Left ventricle myocardium inferior (tissue), 1 donor: ENCODE measurements at regions not wholly inside any gene's neighbourhood (a gene's known extent, or its start where the extent isn't known, plus 50 kb on each side); places are given as distances from the start of the nearest gene placed in this dataset.
A peak's percentile ranks its signal among the peaks of the same experiment; 100 is the strongest.

Experiments
- DNase-seq: peaks from one replicate; pipeline ENCODE4 v3.0.0-alpha.2; 2020
- H3K27ac ChIP-seq: fragments of 200-600 bp; replicated peaks from 2 replicates; pipeline ENCODE4 v1.8.0; 2021
- H3K27me3 ChIP-seq: fragments of 200-600 bp; 2 replicates; pipeline ENCODE4 v1.8.0; 2021; ENCODE audit warnings: low read depth
- H3K36me3 ChIP-seq: fragments of 200-600 bp; 2 replicates; pipeline ENCODE4 v1.8.0; 2021
- H3K4me1 ChIP-seq: fragments of 200-600 bp; 2 replicates; pipeline ENCODE4 v1.8.0; 2021
- H3K4me3 ChIP-seq: fragments of 200-600 bp; 2 replicates; pipeline ENCODE4 v1.8.0; 2021; ENCODE audit warnings: mild to moderate bottlenecking, moderate library complexity
- H3K9me3 ChIP-seq: fragments of 200-600 bp; replicated peaks from 2 replicates; pipeline ENCODE4 v1.8.0; 2021
- intact Hi-C: fragments of 100-400 bp; cut with micrococcal nuclease; formaldehyde crosslinking; loops from one replicate; pipeline ENCODE4 v1.11.0; 2022
- TF ChIP-seq, protein P1 (sequence below): fragments of 200-600 bp; IDR thresholded peaks from 2 replicates; pipeline ENCODE4 v1.8.0; 2021; ENCODE audit warnings: antibody characterized with exemption, mild to moderate bottlenecking, borderline replicate concordance
- donor health status: DM: no; HTN: yes; CAD: no; lungs with severe emphysema.

DNA sequence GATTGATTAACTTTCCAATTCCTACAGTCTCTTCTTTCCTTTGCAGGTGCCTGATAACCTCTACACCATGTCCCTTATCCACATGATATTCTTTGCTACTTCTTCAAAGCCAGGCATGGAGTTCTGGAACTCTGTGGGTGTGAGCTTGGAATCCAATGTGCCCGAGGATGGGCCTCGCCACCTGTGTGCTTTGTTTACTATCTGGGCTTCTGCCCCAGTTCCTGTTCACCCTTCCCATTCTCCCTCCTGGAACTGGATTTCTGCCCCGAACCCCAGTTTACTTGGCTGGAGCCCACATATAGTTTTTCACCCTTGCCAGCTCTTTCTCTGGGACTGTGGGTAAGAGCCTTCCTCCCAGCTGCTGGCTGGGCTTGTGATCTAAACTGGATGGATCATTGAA lies 75.2 kb upstream of the AK4 start:
- DNase-seq: no peak
- intact Hi-C loops: no loop called here
- Histone ChIP-seq H3K27me3 (no peaks in the 10 kb centered on the region), H3K36me3 (no peaks in the 10 kb centered on the region), H3K27ac (no peak overlapping the region), H3K4me3 (no peak overlapping the region), H3K9me3 (no peaks in the 10 kb centered on the region), H3K4me1 (peaks cover 9% of the 10 kb centered on the region)
- TF ChIP-seq, protein P1, sequence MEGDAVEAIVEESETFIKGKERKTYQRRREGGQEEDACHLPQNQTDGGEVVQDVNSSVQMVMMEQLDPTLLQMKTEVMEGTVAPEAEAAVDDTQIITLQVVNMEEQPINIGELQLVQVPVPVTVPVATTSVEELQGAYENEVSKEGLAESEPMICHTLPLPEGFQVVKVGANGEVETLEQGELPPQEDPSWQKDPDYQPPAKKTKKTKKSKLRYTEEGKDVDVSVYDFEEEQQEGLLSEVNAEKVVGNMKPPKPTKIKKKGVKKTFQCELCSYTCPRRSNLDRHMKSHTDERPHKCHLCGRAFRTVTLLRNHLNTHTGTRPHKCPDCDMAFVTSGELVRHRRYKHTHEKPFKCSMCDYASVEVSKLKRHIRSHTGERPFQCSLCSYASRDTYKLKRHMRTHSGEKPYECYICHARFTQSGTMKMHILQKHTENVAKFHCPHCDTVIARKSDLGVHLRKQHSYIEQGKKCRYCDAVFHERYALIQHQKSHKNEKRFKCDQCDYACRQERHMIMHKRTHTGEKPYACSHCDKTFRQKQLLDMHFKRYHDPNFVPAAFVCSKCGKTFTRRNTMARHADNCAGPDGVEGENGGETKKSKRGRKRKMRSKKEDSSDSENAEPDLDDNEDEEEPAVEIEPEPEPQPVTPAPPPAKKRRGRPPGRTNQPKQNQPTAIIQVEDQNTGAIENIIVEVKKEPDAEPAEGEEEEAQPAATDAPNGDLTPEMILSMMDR: no peak

DNA sequence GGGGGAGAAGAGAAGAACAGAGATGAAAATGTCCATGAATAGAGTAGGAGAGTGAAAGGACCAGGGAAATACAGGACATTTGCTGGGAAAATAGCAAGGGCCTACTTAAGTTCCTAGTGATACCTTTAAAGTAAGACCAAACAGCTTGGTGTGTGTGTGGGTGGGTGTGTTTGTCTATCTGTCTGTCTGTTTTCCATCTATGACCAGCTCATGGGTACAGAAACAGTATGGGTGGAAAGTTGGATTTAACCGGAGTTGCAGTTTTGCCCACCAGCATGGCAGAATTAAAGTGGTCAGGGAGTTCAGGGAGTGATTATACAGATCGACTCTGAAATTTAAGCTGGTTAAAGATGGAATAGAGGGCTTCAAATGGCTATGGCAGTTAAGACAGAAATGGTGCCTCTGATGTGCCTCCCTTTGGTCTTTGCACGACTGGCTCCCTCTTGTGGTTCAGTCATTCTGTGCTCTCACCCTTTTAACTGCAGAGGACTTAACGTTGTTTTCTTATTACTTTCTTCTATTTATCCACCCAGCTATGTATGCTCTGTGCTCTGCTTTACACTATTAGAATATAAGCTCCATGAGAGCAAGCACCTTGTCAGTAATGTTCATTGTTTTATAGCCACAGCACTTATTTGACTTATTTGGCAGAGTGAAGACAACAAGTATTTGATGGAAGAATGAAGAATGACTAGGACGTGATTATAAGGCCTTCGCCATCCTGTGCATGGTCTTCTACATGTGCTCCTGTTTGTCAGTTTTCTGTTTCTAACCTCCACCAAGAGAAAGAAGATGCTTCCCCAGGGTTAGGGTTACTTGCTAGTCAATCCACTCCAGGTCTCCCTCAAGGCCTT lies 72.7 kb upstream of the AK4 start:
- no peaks in the 10 kb centered on the region for H3K36me3 ChIP-seq
- intact Hi-C loops: no loop called here
- TF ChIP-seq, protein P1: peak; percentile 89
- no peak for DNase-seq
- H3K4me3 ChIP-seq: no peak overlapping the region
- H3K9me3 ChIP-seq: no peaks in the 10 kb centered on the region
- H3K27me3 ChIP-seq: no peaks in the 10 kb centered on the region
- no peak overlapping the region for H3K27ac ChIP-seq
- H3K4me1 ChIP-seq: no peaks in the 10 kb centered on the region

DNA sequence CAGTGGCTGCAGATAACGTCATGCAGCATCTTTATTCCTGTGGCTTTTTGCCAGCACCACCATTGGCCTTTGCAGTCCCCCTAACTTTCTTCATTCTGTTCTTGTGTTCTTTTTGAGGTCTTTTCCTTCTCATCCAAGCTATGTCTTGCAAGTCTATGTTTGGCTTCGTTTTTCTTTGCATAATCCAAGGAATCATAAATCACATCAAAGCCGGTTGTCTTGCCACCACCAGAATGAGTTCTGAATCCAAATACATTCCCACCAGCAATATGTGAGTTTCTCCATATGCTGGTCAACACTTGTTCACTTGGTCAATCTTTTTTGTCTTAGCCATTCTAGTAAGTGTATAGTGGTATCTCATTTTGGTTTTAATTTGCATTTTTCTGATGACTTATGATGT lies 70.6 kb upstream of the AK4 start:
- TF ChIP-seq, protein P1: no peak
- Histone ChIP-seq H3K27me3 (no peaks in the 10 kb centered on the region), H3K4me3 (no peak overlapping the region), H3K4me1 (no peaks in the 10 kb centered on the region), H3K36me3 (no peaks in the 10 kb centered on the region), H3K27ac (no peak overlapping the region), H3K9me3 (no peaks in the 10 kb centered on the region)
- DNase-seq: no peak
- intact Hi-C loops: no loop called here

DNA sequence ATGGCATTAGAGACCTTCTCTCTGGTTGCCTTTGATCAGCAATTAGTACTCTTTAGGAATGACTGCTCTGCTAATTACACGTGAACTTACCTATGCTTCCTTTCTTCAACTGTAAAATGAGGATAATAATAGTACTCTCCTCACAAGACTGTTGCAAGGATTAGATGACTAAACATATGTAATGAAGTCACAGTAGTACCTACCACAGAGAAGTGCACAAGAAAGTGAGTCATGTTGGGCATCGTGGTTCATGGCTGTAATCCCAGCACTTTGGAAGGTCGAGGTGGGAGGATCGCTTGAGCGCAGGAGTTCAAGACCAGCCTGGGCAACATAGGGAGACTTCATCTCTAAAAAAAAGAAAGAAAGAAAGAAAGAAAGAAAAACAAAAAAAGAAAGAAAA lies 68.1 kb upstream of the AK4 start:
- DNase-seq: no peak
- TF ChIP-seq, protein P1: no peak
- Histone ChIP-seq H3K4me3 (no peak overlapping the region), H3K27me3 (no peaks in the 10 kb centered on the region), H3K4me1 (no peaks in the 10 kb centered on the region), H3K9me3 (no peaks in the 10 kb centered on the region), H3K36me3 (no peaks in the 10 kb centered on the region), H3K27ac (no peak overlapping the region)
- intact Hi-C loops: no loop called here

DNA sequence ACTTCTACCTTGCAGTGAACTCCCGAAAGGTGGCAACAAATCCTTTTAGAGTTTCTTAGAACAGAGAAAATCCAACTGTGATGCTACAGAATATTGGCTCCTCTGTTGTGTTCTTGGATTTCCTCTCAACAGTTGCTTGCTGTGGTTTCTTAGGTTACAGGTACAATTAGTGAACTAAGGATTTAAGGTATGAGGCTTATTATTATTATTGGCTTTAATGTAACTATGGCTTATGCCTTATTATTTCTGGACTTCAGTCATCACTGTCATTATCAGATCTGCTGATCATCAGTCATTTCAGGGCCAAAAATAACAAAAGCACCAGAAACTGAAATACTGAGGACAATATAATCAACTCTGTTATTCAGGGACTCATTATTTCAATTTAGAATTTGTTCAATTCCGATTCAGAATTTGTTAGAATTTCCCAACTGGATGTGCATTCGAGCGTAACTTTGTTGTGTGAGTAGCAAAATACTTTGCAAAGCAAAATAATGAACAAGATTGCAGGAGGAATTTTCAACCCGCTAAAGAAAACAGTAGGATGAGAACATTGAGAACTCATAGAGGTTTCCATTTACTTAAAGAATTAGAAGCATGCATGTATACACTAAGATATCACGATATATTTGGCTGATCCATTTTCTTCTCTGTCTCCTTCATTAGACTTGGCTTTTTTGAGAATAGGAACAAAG lies 65.5 kb upstream of the AK4 start:
- no peaks in the 10 kb centered on the region for H3K9me3 ChIP-seq
- no peaks in the 10 kb centered on the region for H3K36me3 ChIP-seq
- TF ChIP-seq, protein P1: no peak
- H3K27ac ChIP-seq: no peak overlapping the region
- H3K4me3 ChIP-seq: no peak overlapping the region
- no peak for DNase-seq
- no peaks in the 10 kb centered on the region for H3K4me1 ChIP-seq
- intact Hi-C loops: no loop called here
- no peaks in the 10 kb centered on the region for H3K27me3 ChIP-seq
